ENCODE measurements at regions not wholly inside any gene's neighbourhood (a gene's known extent, or its start where the extent isn't known, plus 50 kb on each side); places are given as distances from the start of the nearest gene placed in this dataset.

- no peak for DNase-seq
Observed at GRCh38 chr1:229938551-229938950, 128.5 kb upstream of the GALNT2 start.

DNA sequence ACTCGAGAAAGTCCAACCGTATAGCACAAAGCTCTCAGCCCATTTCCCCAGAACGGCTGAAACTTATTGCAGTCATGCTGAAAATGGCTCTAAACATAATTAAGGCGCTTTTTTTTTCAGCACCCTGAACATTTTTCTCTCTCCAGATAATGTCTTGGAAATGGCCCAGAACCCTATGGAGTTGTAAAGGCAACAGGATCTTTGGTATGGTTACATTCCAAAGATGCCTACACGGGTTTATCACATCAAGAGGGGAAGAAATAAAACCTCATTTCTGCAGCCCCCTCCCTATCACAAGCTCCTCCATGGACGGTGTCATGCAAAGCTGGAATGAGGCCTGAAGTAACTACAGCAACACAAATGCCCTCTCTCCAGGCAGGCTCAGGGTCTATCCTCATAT, 126.4 kb upstream of the GALNT2 start:
- no peak for DNase-seq

DNA sequence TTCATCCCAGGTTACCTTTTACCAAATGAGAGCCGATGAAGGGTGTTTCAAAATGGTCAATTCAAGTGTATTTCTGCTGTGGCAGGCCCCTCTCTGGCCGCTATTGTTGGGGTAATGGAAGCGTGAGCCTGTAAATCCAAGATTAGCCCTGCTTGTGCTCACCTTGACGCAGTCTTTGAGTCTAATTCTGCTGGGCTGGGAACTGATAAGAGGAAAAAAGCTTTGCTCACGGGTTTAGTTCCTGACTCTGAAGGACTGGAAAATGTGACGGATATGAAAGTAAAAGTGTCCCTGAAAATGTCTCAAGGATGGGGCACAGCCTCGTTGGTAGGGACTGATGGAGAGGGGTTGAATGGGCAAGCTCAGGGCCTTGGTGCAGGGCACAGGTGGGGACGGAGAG, 125.9 kb upstream of the GALNT2 start:
- DNase-seq, result no peak

GRCh38 chr1:229941831-229942230, 125.2 kb upstream of the GALNT2 start:
- DNase-seq, result peak; percentile 10

GRCh38 chr1:229942501-229942900, 124.5 kb upstream of the GALNT2 start:
- DNase-seq, result no peak

DNA sequence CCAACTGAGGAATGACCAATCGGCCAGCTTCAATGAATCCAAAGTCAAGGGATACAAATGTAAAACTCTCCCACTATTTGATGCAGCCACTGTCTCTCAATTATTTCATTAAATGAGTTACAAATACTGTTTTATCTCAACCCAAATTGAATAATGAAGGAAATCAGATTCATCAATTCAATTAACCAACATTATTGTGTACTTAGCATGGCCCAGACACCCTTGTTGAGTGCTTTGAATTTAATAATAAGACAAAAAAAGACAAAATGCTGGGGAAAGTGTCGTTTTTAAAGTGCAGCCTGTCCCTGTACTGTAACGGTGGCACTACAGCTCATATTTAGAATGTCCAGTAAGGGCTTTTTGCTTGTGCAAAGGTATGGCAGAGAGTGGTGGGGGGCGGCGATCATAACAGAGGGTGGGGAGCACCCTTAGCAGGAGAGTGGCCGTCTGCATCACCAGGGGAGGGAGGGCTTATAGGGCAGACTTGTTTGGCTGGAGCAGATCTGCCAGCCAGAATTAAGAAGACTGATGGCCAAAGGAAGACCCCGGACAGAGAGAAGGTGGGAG, 123.8 kb upstream of the GALNT2 start:
- no peak for DNase-seq

DNA sequence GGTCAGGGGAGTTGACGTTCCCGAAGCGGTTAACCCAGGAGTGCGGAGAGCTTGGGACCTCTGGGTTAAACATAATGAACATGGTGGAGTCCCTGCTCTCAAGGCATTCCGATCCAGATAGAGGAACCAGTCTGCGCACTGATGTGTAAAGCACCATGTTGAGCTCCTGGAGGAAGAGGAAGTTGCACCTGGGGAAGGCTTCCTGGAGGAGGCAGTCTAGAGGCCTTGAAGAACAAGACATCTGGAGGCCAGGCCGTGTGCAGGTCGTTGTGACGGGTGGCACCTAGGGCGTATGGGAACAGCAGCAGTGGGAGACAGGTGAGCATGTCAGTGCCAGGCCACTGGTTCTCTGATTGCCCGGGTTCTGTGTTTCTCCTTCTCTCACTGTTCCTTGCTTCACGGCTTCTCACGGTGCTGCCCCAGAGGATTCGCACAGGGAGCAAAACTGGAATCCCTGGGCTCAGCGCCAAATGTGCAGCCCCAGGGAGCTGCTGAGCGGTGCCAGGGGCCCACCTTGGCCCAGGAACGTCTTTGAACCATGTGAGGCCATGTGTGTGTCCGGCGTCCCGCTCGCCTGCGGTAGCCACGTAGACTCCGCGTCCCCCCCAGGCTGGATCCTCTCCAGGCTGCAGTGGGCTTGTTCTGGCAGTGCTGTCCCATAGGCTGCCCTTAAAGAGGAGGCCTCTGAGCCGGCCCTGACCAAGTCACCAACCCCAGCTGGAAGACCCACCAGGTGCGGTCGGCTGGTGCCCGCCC, 122.9 kb upstream of the GALNT2 start:
- DNase-seq, result no peak

- no peak for DNase-seq
Observed at GRCh38 chr1:229945795-229946194, 121.2 kb upstream of the GALNT2 start.

GRCh38 chr1:229947968-229948367, 119.1 kb upstream of the GALNT2 start:
- DNase-seq, result no peak

DNA sequence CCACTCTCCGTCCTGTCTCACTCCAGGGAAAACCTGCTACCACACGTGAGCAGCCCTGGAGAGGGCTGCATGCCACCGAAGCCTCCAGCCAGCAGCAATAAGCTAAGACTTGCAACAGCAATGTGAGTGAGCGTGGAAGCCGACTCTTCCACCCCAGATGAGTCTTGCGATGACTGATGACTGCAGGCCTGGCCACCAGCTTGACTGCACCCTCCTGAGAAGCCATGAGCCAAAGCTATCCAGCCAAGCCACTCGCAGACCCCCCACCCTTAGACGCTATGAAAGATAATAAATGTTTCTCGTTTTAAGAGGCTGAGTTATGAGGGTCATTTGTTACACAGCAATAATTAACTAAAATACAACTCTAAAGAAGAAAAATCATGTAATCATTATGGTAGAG, 118.6 kb upstream of the GALNT2 start:
- no peak for DNase-seq

DNA sequence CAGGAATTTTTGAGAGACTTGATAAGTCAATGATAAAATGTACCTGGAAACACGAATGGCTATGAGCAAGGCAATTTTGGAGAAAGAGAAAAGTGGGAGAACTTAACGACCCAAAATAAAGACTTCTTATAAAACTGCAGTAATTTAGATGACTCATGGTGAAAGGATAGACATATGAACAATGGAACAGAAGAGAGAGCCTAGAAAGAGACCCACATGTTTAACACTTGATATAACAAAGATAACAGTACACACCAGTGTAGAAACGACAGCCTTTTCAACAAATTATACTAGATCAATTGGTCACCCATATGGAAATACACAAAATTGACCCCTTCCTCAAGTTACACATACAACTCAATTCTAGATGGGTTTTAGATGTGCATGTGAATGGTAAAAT, 117.5 kb upstream of the GALNT2 start:
- no peak for DNase-seq

DNA sequence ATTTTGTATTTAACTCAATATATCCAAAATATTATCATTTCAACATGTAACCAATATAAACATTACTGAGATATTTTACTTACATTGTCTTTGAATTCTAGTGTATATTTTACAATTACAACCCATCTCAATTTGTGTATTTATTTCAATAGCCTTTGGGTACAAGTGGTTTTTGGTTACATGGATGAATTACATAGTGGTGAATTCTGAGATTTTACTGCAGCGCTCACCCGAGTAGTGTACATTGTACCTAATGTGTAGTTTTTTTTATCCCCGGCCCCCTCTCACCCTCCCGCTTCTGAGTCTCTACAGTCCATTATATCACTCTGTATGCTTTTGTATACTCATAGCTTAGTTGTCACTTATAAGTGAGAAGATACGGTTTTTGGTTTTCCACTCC, 117.0 kb upstream of the GALNT2 start:
- no peak for DNase-seq

GRCh38 chr1:229950908-229951307, 116.1 kb upstream of the GALNT2 start:
- DNase-seq, result no peak

GRCh38 chr1:229951856-229952534, 115.0 kb upstream of the GALNT2 start:
- no peak for DNase-seq

DNA sequence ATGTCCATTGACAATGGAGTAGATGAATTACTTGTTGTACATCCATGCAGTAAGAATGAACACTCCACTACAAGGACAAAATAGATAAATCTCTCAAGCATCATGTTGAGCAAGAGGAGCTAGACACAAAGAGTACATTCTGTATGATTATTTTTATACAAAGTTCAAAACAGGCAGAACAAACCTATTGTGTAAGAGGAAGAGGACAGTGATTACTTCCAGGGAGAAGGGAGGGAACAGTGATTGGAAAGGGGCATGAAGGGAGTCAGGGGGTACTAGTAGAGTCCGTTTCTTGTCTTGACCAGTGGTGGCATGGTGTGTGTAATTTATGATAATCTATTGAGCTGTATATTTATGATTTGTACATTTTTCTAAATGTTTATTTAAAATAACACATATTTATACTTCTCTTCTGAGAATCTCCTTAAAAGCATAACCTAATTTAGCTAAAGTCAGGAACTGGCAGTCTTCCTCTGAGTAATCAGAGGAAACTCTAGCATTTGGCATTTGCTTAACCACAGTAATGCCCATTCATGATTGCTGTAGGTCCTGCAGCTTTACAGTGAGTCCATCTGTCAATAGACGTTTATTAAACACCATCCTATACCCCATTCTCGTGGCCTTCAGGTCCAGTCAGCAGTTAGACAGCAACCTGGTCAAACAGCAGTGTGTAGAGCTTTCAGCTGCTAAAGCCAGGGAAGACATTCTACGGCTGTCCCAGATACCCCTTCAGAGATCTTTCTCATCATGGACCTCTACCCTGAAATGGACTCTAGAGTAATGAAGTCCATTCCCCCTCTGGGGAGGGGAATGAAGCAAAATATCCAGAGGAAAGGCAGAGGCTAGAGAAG, 114.1 kb upstream of the GALNT2 start:
- DNase-seq, result no peak

DNA sequence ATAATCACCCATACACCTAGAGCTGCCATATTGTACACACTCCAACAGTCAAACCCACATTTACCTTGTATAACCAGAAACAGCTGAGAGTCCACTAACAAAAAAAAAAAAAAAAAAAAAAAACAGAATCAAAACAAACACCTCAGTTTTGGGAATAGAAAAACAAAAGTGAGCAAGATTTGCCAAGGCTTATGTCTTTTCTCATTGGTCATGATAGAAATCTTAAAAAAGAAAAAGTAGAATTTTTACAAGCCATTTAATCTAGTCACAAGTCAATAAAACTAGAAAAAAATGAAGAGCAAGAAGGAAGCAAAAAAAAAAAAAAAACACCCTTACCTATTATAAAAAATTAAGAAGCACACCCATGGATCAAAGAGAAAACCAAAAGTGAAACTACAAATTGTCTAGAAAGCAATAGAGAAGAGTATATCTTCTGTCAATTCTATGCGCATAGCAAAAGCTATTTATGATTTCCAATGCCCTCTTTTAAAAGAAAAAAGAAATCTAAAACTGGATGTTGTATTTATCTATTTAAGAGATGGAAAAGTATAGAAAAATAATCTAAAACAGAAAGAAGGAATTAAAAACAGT, 113.2 kb upstream of the GALNT2 start:
- peak; percentile 2 for DNase-seq

DNA sequence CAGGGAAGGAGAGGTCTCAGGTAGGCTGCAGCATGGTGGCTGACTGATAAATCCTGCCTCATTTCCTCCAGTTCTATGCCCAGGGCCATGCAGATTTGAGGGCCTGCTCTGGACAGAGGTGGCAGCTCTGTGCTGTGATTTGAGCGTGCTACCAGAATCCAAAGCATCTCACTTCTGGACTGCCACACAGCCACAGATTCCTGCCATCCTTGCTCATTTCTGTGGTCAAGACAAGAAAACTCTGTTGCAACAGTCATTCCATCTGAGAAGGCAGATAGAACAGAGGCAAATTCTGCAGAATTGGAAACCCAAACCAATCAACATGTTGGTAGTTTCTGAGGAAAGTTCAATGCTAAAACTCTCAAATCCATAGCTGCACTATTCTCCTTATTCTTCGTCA, 102.8 kb upstream of the GALNT2 start:
- DNase-seq, result no peak

DNA sequence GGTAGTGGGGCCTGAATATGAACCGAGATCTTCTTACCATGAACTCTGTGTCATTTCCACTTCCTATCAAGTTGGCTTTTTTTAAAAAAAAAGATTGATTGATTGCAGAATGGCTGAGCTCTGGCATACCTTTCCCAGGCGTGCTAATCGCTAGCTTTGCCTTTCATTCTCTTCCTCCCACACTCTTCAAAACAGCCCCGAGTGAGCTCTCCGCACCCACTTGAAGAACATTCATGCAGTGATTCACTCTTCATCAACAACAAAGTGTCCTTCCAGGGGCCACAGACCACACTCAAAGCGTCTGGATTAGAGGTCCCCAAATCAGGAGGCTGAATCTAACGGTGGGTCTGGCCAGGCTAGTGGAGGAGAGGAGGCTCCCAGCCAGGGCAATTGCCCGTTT, 96.3 kb upstream of the GALNT2 start:
- DNase-seq, result no peak

DNA sequence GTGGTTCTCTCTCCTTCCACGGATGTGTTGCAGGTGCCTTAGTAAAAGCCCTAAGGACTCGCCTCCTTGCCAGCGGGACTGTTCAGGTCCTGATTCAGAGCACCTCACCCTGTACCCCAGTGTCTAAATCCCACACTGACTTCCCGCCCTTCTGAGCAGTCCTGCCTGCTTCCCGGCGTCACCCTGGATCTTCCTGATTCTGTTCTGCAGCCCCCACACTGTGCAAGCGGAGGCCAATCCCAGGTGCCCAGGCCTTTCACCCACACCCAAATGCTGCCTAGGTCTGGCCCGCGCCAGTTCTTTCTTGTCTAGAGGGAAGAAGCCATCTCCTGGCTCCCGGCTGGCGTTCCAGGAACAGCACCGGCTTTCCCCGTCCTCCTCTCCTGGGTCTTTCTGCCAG, 95.9 kb upstream of the GALNT2 start:
- DNase-seq, result no peak

GRCh38 chr1:229972600-229973296, 94.3 kb upstream of the GALNT2 start:
- no peak for DNase-seq

- no peak for DNase-seq
Observed at GRCh38 chr1:229973297-229973612, 93.8 kb upstream of the GALNT2 start.

DNA sequence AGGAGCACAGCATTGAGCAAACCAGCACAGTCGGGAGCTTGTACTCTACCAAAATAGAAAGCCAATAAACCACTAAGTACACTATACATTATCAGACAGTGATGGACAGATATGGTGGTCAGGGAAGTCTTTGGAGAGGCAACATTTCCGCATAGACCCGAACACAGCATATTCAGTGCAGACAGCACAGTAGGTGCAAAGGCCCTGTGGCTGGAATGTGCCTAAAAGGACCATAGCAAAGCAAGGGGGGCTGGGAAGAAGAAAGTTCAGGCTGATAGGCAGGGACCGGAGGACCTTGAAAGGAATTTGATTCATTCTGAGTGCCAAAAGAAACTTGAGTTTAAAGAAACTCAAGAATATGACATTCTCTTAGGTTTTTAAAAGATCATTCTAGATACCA, 92.0 kb upstream of the GALNT2 start:
- DNase-seq, result no peak

DNA sequence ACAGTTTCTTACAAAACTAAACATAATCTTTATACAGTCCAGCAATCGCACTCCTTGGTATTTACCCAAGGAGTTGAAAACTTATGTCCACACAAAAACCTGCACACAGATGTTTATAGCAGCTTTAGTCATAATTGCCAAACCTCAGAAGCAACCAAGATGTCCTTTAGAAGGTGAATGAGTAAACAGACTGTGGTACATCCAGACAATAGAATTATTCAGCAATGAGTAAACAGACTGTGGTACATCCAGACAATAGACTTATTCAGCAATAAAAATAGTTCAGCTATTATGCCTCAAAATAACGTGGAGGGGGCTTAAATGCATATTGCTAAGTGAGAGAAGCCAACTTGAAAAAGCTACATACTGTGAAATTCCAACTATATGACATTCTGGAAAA, 87.0 kb upstream of the GALNT2 start:
- no peak for DNase-seq
